ENCODE measurements at regions not wholly inside any gene's neighbourhood (a gene's known extent, or its start where the extent isn't known, plus 50 kb on each side); places are given as distances from the start of the nearest gene placed in this dataset.

- intact Hi-C loops (cut with micrococcal nuclease; ENCODE audit: unreplicated experiment), result no loop called here
- POLR2A ChIA-PET, result no interaction called here
These were observed 418.5 kb upstream of the JARID2 start for GRCh38 chr6:14827354-14827753.

GRCh38 chr6:14828201-14828611 lies 417.7 kb upstream of the JARID2 start:
- intact Hi-C loops (cut with micrococcal nuclease; ENCODE audit: unreplicated experiment) (no loop called here), in situ Hi-C loops (cut with HindIII; ENCODE audit: low pct_unique_long_range_greater_than_20kb, low sequenced_read_pairs) (no loop called here)
- CTCF ChIA-PET, result no interaction called here
- H3K4me3 ChIP-seq (ENCODE audit: low read depth in 2 of 2, low read length in 2 of 2), result no peak overlapping the region
- no peak for TF ChIP-seq TCF7L2 (IDR thresholded peaks at IDR 0.05; ENCODE audit: low read depth, low read length)
- no peak for TF ChIP-seq POLR2AphosphoS5 (IDR thresholded peaks at IDR 0.05; ENCODE audit: low read depth, low read length)
- TF ChIP-seq REST (IDR thresholded peaks at IDR 0.05; ENCODE audit: insufficient read depth in 1 of 2, low read depth in 2 of 2, low read length in 1 of 2), result no peak
- TF ChIP-seq SIN3A (IDR thresholded peaks at IDR 0.05; ENCODE audit: borderline replicate concordance, insufficient read depth, low read depth, low read length), result no peak
- TF ChIP-seq CTCF (IDR thresholded peaks at IDR 0.05), result no peak
- POLR2A ChIA-PET, result no interaction called here
- no peaks in the 10 kb centered on the region for H3K27me3 ChIP-seq (ENCODE audit: control insufficient read depth, insufficient read depth, low read length)
- no TSS peak for BruUV-seq (replicated peaks)
- no peak for DNase-seq (ENCODE audit: low read depth, low spot score)
- no peak overlapping the region for H3K27ac ChIP-seq (ENCODE audit: low read length)
- no peaks in the 10 kb centered on the region for H3K4me1 ChIP-seq (ENCODE audit: control insufficient read depth, insufficient read depth, low read length)
- H3K9me3 ChIP-seq (ENCODE audit: control insufficient read depth, insufficient read depth, low read depth, low read length), result no peaks in the 10 kb centered on the region
- no peaks in the 10 kb centered on the region for H3K36me3 ChIP-seq (ENCODE audit: control insufficient read depth, insufficient read depth, low read length)
- no peak for ATAC-seq

More at GRCh38 chr6:14827354-14827753, 418.5 kb upstream of the JARID2 start:
- no peak for DNase-seq (ENCODE audit: low read depth, low spot score)
- CTCF ChIA-PET, result no interaction called here
- Histone ChIP-seq H3K27ac (ENCODE audit: low read length) (no peak overlapping the region), H3K4me1 (ENCODE audit: control insufficient read depth, insufficient read depth, low read length) (no peaks in the 10 kb centered on the region), H3K27me3 (ENCODE audit: control insufficient read depth, insufficient read depth, low read length) (no peaks in the 10 kb centered on the region), H3K9me3 (ENCODE audit: control insufficient read depth, insufficient read depth, low read depth, low read length) (no peaks in the 10 kb centered on the region), H3K36me3 (ENCODE audit: control insufficient read depth, insufficient read depth, low read length) (no peaks in the 10 kb centered on the region), H3K4me3 (ENCODE audit: low read depth in 2 of 2, low read length in 2 of 2) (no peak overlapping the region)
- in situ Hi-C loops (cut with HindIII; ENCODE audit: low pct_unique_long_range_greater_than_20kb, low sequenced_read_pairs), result no loop called here
- no TSS peak for BruUV-seq (replicated peaks)
- no peak for TF ChIP-seq TCF7L2 (IDR thresholded peaks at IDR 0.05; ENCODE audit: low read depth, low read length)
- TF ChIP-seq REST (IDR thresholded peaks at IDR 0.05; ENCODE audit: insufficient read depth in 1 of 2, low read depth in 2 of 2, low read length in 1 of 2), result no peak
- TF ChIP-seq SIN3A (IDR thresholded peaks at IDR 0.05; ENCODE audit: borderline replicate concordance, insufficient read depth, low read depth, low read length), result no peak
- no peak for TF ChIP-seq CTCF (IDR thresholded peaks at IDR 0.05)
- no peak for TF ChIP-seq POLR2AphosphoS5 (IDR thresholded peaks at IDR 0.05; ENCODE audit: low read depth, low read length)
- no peak for ATAC-seq
